Uterus (tissue), 2 donors: ENCODE measurements at regions not wholly inside any gene's neighbourhood (a gene's known extent, or its start where the extent isn't known, plus 50 kb on each side); places are given as distances from the start of the nearest gene placed in this dataset.

Experiments
- POLR2A ChIP-seq, 2 donors: fragments of 450-650 bp; IDR thresholded peaks; one replicate each; pipeline ENCODE4 v1.6.1; 2016; ENCODE audit warnings: antibody characterized with exemption in 2 of 2, mild to moderate bottlenecking in 1 of 2, moderate library complexity in 1 of 2
- TF ChIP-seq, protein P1 (sequence below), 4 experiments: fragments of 200-600 bp in 2 of 4; fragments of 450-650 bp in 2 of 4; sonication (generic) in 2 of 4; IDR thresholded peaks; one replicate each; pipeline ENCODE4 v1.5.1; 2016 to 2019; ENCODE audit warnings: antibody characterized with exemption in 4 of 4, mild to moderate bottlenecking in 2 of 4, moderate library complexity in 1 of 4

DNA sequence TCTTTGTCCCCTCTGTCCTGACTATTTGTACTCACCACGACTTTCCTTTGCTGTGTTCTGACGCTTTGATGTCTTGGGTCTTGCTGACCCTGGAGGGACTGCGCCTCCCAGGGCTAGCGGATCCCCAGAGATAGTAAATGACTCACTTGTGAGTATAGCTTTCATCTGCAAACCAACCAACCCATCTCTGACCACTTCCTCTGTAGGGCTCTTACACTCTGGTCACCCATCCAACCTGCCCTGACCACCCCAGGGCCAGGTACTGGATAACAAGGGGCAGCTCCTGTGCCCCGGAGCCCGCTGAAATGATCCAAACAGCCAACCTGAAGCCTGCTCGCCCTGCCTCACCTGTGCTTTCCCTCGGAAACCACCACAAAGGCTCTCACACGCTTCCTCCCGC, 125.2 kb upstream of the CARD11 start:
- TF ChIP-seq, protein P1, sequence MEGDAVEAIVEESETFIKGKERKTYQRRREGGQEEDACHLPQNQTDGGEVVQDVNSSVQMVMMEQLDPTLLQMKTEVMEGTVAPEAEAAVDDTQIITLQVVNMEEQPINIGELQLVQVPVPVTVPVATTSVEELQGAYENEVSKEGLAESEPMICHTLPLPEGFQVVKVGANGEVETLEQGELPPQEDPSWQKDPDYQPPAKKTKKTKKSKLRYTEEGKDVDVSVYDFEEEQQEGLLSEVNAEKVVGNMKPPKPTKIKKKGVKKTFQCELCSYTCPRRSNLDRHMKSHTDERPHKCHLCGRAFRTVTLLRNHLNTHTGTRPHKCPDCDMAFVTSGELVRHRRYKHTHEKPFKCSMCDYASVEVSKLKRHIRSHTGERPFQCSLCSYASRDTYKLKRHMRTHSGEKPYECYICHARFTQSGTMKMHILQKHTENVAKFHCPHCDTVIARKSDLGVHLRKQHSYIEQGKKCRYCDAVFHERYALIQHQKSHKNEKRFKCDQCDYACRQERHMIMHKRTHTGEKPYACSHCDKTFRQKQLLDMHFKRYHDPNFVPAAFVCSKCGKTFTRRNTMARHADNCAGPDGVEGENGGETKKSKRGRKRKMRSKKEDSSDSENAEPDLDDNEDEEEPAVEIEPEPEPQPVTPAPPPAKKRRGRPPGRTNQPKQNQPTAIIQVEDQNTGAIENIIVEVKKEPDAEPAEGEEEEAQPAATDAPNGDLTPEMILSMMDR (IDR thresholded peaks at IDR 0.05), result no peak
- no peak for TF ChIP-seq POLR2A (IDR thresholded peaks at IDR 0.05)
